Activated naive CD8-positive, alpha-beta T cell treated with anti-CD3 and anti-CD28 coated beads, Interleukin-2, amount 50 U/mL, for 24 hours (primary cell): ENCODE measurements at regions not wholly inside any gene's neighbourhood (a gene's known extent, or its start where the extent isn't known, plus 50 kb on each side); places are given as distances from the start of the nearest gene placed in this dataset.
A peak's percentile ranks its signal among the peaks of the same experiment; 100 is the strongest.

Source experiments
- ATAC-seq: fragments of 150-1000 bp; cut with Tn5 transposase; one replicate; pipeline ENCODE4 v1.10.0; 2021
- DNase-seq: peaks from one replicate; pipeline ENCODE4 v3.0.0; 2021
- H3K27ac Mint-ChIP-seq: one replicate; pipeline ENCODE4 v1.8.0; 2021; ENCODE audit warnings: mild to moderate bottlenecking, mixed read lengths
- H3K27me3 Mint-ChIP-seq: one replicate; pipeline ENCODE4 v1.8.0; 2021; ENCODE audit warnings: mixed read lengths
- H3K36me3 Mint-ChIP-seq: one replicate; pipeline ENCODE4 v1.8.0; 2021; ENCODE audit warnings: low read depth, mixed read lengths
- H3K4me1 Mint-ChIP-seq: one replicate; pipeline ENCODE4 v1.8.0; 2021; ENCODE audit warnings: mixed read lengths
- H3K4me3 Mint-ChIP-seq: one replicate; pipeline ENCODE4 v1.8.0; 2021; ENCODE audit warnings: mild to moderate bottlenecking, moderate library complexity, mixed read lengths
- H3K9me3 Mint-ChIP-seq: one replicate; pipeline ENCODE4 v1.8.0; 2021; ENCODE audit warnings: mixed read lengths

GRCh38 chr7:110153222-110153621 lies 937.7 kb upstream of the LRRN3 start:
- no peak overlapping the region for H3K27ac Mint-ChIP-seq
- H3K27me3 Mint-ChIP-seq = no peaks in the 10 kb centered on the region
- no peaks in the 10 kb centered on the region for H3K4me1 Mint-ChIP-seq
- ATAC-seq = no peak
- no peaks in the 10 kb centered on the region for H3K36me3 Mint-ChIP-seq
- H3K4me3 Mint-ChIP-seq = no peak overlapping the region
- H3K9me3 Mint-ChIP-seq = no peaks in the 10 kb centered on the region
- DNase-seq = no peak

- Mint-ChIP-seq H3K36me3 (no peaks in the 10 kb centered on the region), H3K9me3 (no peaks in the 10 kb centered on the region), H3K4me1 (no peaks in the 10 kb centered on the region), H3K27ac (no peak overlapping the region), H3K27me3 (no peaks in the 10 kb centered on the region), H3K4me3 (no peak overlapping the region)
- DNase-seq (no peak), ATAC-seq (no peak)
These were observed 934.4 kb upstream of the LRRN3 start for GRCh38 chr7:110156511-110156910.

- H3K36me3 Mint-ChIP-seq = no peaks in the 10 kb centered on the region
- ATAC-seq (no peak), DNase-seq (no peak)
- no peak overlapping the region for H3K27ac Mint-ChIP-seq
- no peak overlapping the region for H3K4me3 Mint-ChIP-seq
- H3K9me3 Mint-ChIP-seq = no peaks in the 10 kb centered on the region
- H3K4me1 Mint-ChIP-seq = no peaks in the 10 kb centered on the region
- H3K27me3 Mint-ChIP-seq = no peaks in the 10 kb centered on the region
These were observed 933.1 kb upstream of the LRRN3 start for GRCh38 chr7:110157631-110158362.

GRCh38 chr7:110168010-110168409 lies 922.9 kb upstream of the LRRN3 start:
- Mint-ChIP-seq H3K36me3 (no peaks in the 10 kb centered on the region), H3K9me3 (no peaks in the 10 kb centered on the region), H3K27ac (no peak overlapping the region), H3K4me3 (no peak overlapping the region), H3K4me1 (no peaks in the 10 kb centered on the region), H3K27me3 (no peaks in the 10 kb centered on the region)
- ATAC-seq = no peak
- DNase-seq = no peak

GRCh38 chr7:110170841-110171240 lies 920.1 kb upstream of the LRRN3 start:
- no peaks in the 10 kb centered on the region for H3K4me1 Mint-ChIP-seq
- H3K27ac Mint-ChIP-seq = no peak overlapping the region
- H3K27me3 Mint-ChIP-seq = no peaks in the 10 kb centered on the region
- DNase-seq (no peak), ATAC-seq (no peak)
- H3K36me3 Mint-ChIP-seq = no peaks in the 10 kb centered on the region
- H3K4me3 Mint-ChIP-seq = no peak overlapping the region
- no peaks in the 10 kb centered on the region for H3K9me3 Mint-ChIP-seq

GRCh38 chr7:110177463-110177862 lies 913.5 kb upstream of the LRRN3 start:
- no peaks in the 10 kb centered on the region for H3K36me3 Mint-ChIP-seq
- no peaks in the 10 kb centered on the region for H3K27me3 Mint-ChIP-seq
- no peaks in the 10 kb centered on the region for H3K9me3 Mint-ChIP-seq
- DNase-seq (no peak), ATAC-seq (peak; percentile 57)
- no peak overlapping the region for H3K4me3 Mint-ChIP-seq
- no peaks in the 10 kb centered on the region for H3K4me1 Mint-ChIP-seq
- H3K27ac Mint-ChIP-seq = no peak overlapping the region

- no peak overlapping the region for H3K27ac Mint-ChIP-seq
- no peak overlapping the region for H3K4me3 Mint-ChIP-seq
- no peaks in the 10 kb centered on the region for H3K27me3 Mint-ChIP-seq
- no peak for DNase-seq
- no peaks in the 10 kb centered on the region for H3K4me1 Mint-ChIP-seq
- H3K36me3 Mint-ChIP-seq = no peaks in the 10 kb centered on the region
- no peaks in the 10 kb centered on the region for H3K9me3 Mint-ChIP-seq
- no peak for ATAC-seq
These were observed 911.9 kb upstream of the LRRN3 start for GRCh38 chr7:110179037-110179436.

- no peaks in the 10 kb centered on the region for H3K36me3 Mint-ChIP-seq
- no peaks in the 10 kb centered on the region for H3K4me1 Mint-ChIP-seq
- no peak for ATAC-seq
These were observed 909.2 kb upstream of the LRRN3 start for GRCh38 chr7:110181768-110182167.

GRCh38 chr7:110186334-110186733 lies 904.6 kb upstream of the LRRN3 start:
- H3K9me3 Mint-ChIP-seq = peaks cover 14% of the 10 kb centered on the region
- no peaks in the 10 kb centered on the region for H3K4me1 Mint-ChIP-seq
- no peaks in the 10 kb centered on the region for H3K36me3 Mint-ChIP-seq
- DNase-seq (no peak), ATAC-seq (no peak)
- no peak overlapping the region for H3K4me3 Mint-ChIP-seq
- no peaks in the 10 kb centered on the region for H3K27me3 Mint-ChIP-seq
- H3K27ac Mint-ChIP-seq = no peak overlapping the region

More at GRCh38 chr7:110181768-110182167, 909.2 kb upstream of the LRRN3 start:
- peaks cover 5% of the 10 kb centered on the region for H3K9me3 Mint-ChIP-seq
- H3K27me3 Mint-ChIP-seq = no peaks in the 10 kb centered on the region
- H3K4me3 Mint-ChIP-seq = no peak overlapping the region
- no peak for DNase-seq
- no peak overlapping the region for H3K27ac Mint-ChIP-seq

GRCh38 chr7:110187877-110188554 lies 902.9 kb upstream of the LRRN3 start:
- H3K27ac Mint-ChIP-seq = no peak overlapping the region
- H3K4me3 Mint-ChIP-seq = no peak overlapping the region
- H3K36me3 Mint-ChIP-seq = no peaks in the 10 kb centered on the region
- no peaks in the 10 kb centered on the region for H3K4me1 Mint-ChIP-seq
- peaks cover 14% of the 10 kb centered on the region for H3K9me3 Mint-ChIP-seq
- DNase-seq (no peak), ATAC-seq (no peak)
- no peaks in the 10 kb centered on the region for H3K27me3 Mint-ChIP-seq

GRCh38 chr7:110204527-110204926 lies 886.4 kb upstream of the LRRN3 start:
- ATAC-seq (no peak), DNase-seq (no peak)
- Mint-ChIP-seq H3K36me3 (no peaks in the 10 kb centered on the region), H3K4me1 (no peaks in the 10 kb centered on the region), H3K9me3 (no peaks in the 10 kb centered on the region), H3K4me3 (no peak overlapping the region), H3K27me3 (no peaks in the 10 kb centered on the region), H3K27ac (no peak overlapping the region)

- Mint-ChIP-seq H3K36me3 (no peaks in the 10 kb centered on the region), H3K4me1 (no peaks in the 10 kb centered on the region), H3K4me3 (no peak overlapping the region), H3K27ac (no peak overlapping the region), H3K27me3 (no peaks in the 10 kb centered on the region), H3K9me3 (no peaks in the 10 kb centered on the region)
- DNase-seq (no peak), ATAC-seq (no peak)
These were observed 885.0 kb upstream of the LRRN3 start for GRCh38 chr7:110205899-110206298.

GRCh38 chr7:110209884-110210283 lies 881.0 kb upstream of the LRRN3 start:
- no peak overlapping the region for H3K4me3 Mint-ChIP-seq
- H3K4me1 Mint-ChIP-seq = no peaks in the 10 kb centered on the region
- H3K36me3 Mint-ChIP-seq = peaks cover 1% of the 10 kb centered on the region
- no peak for ATAC-seq
- DNase-seq = no peak
- no peaks in the 10 kb centered on the region for H3K27me3 Mint-ChIP-seq
- H3K9me3 Mint-ChIP-seq = peaks cover 9% of the 10 kb centered on the region
- H3K27ac Mint-ChIP-seq = no peak overlapping the region

- DNase-seq = no peak
- no peak for ATAC-seq
- no peaks in the 10 kb centered on the region for H3K27me3 Mint-ChIP-seq
- H3K27ac Mint-ChIP-seq = no peak overlapping the region
- no peak overlapping the region for H3K4me3 Mint-ChIP-seq
- H3K4me1 Mint-ChIP-seq = no peaks in the 10 kb centered on the region
- H3K9me3 Mint-ChIP-seq = peaks cover 11% of the 10 kb centered on the region
- peaks cover 1% of the 10 kb centered on the region for H3K36me3 Mint-ChIP-seq
These were observed 879.9 kb upstream of the LRRN3 start for GRCh38 chr7:110210941-110211608.

- DNase-seq (no peak), ATAC-seq (no peak)
- H3K9me3 Mint-ChIP-seq = no peaks in the 10 kb centered on the region
- no peak overlapping the region for H3K4me3 Mint-ChIP-seq
- no peaks in the 10 kb centered on the region for H3K27me3 Mint-ChIP-seq
- no peak overlapping the region for H3K27ac Mint-ChIP-seq
- no peaks in the 10 kb centered on the region for H3K36me3 Mint-ChIP-seq
- no peaks in the 10 kb centered on the region for H3K4me1 Mint-ChIP-seq
These were observed 866.3 kb upstream of the LRRN3 start for GRCh38 chr7:110224643-110225042.
